Astrocyte (in vitro differentiated cells and primary cell): ENCODE measurements at regions not wholly inside any gene's neighbourhood (a gene's known extent, or its start where the extent isn't known, plus 50 kb on each side); places are given as distances from the start of the nearest gene placed in this dataset.

Experiments used
- EZH2 ChIP-seq: IDR thresholded peaks from 2 replicates; pipeline ENCODE4 v1.6.1; 2012; ENCODE audit warnings: mild to moderate bottlenecking, low read length, inconsistent platforms; ENCODE audit not compliant: insufficient read depth
- TF ChIP-seq, protein P1 (sequence below): IDR thresholded peaks from 2 replicates; pipeline ENCODE4 v1.5.1; 2011; ENCODE audit warnings: low read depth, mild to moderate bottlenecking, inconsistent platforms, low read length, moderate library complexity; ENCODE audit not compliant: insufficient read depth

DNA sequence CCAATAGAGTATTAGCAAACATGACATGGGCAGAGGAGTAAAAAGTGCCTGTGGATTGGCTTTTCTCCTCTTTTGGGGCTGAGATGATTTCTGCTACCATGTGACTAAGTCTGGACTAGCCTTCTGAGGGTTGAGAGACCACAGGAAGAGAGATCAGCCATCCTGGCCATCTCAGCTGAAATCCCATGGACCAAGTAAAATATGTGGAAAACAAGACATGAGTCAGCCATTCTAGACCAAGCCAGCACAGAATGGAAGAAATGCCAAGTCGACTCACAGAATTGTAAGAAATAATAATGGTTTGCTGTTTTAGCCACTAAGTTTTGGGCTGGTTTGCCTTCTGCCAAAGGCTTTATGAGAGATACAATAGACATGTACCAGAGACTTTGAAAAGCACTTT is 377.8 kb downstream of the CHSY3 start:
- TF ChIP-seq, protein P1, sequence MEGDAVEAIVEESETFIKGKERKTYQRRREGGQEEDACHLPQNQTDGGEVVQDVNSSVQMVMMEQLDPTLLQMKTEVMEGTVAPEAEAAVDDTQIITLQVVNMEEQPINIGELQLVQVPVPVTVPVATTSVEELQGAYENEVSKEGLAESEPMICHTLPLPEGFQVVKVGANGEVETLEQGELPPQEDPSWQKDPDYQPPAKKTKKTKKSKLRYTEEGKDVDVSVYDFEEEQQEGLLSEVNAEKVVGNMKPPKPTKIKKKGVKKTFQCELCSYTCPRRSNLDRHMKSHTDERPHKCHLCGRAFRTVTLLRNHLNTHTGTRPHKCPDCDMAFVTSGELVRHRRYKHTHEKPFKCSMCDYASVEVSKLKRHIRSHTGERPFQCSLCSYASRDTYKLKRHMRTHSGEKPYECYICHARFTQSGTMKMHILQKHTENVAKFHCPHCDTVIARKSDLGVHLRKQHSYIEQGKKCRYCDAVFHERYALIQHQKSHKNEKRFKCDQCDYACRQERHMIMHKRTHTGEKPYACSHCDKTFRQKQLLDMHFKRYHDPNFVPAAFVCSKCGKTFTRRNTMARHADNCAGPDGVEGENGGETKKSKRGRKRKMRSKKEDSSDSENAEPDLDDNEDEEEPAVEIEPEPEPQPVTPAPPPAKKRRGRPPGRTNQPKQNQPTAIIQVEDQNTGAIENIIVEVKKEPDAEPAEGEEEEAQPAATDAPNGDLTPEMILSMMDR, result no peak
- TF ChIP-seq EZH2, result no peak
